Osteoblast (primary cell): ENCODE measurements at regions not wholly inside any gene's neighbourhood (a gene's known extent, or its start where the extent isn't known, plus 50 kb on each side); places are given as distances from the start of the nearest gene placed in this dataset.

Source experiments
- DNase-seq: peaks from one replicate; pipeline ENCODE4 v3.0.0; 2011; ENCODE audit warnings: low spot score, mixed read lengths; ENCODE audit not compliant: insufficient read length; ENCODE audit errors: missing footprints
- H2AFZ ChIP-seq: 2 replicates; pipeline ENCODE4 v1.6.0; 2011; ENCODE audit warnings: mild to moderate bottlenecking, low read length
- H3K27ac ChIP-seq: 2 replicates; pipeline ENCODE4 v1.5.1; 2011; ENCODE audit warnings: mild to moderate bottlenecking, low read depth, low read length, moderate library complexity
- H3K27me3 ChIP-seq: 2 replicates; pipeline ENCODE4 v1.6.0; 2012; ENCODE audit warnings: mild to moderate bottlenecking, control low read depth, inconsistent platforms, low read length, moderate library complexity; ENCODE audit not compliant: insufficient read depth
- H3K36me3 ChIP-seq: 2 replicates; pipeline ENCODE4 v1.5.1; 2011; ENCODE audit warnings: mild to moderate bottlenecking, low read length, control low read depth, moderate library complexity; ENCODE audit not compliant: insufficient read depth
- H3K4me1 ChIP-seq: 2 replicates; pipeline ENCODE4 v1.5.1; 2011; ENCODE audit warnings: mild to moderate bottlenecking, low read length, control low read depth, moderate library complexity; ENCODE audit not compliant: insufficient read depth
- H3K4me2 ChIP-seq: 2 replicates; pipeline ENCODE4 v1.6.0; 2011; ENCODE audit warnings: mild to moderate bottlenecking, low read length; ENCODE audit not compliant: insufficient read depth
- H3K4me3 ChIP-seq: fragments of 200-600 bp; sonication (generic); 3 replicates; pipeline ENCODE4 v1.5.1; 2012; ENCODE audit warnings: mild to moderate bottlenecking, low read length, inconsistent platforms; ENCODE audit not compliant: insufficient read depth
- H3K79me2 ChIP-seq: 2 replicates; pipeline ENCODE4 v1.6.0; 2012; ENCODE audit warnings: mild to moderate bottlenecking, low read length, control low read depth, inconsistent platforms; ENCODE audit not compliant: insufficient read depth
- H3K9me3 ChIP-seq: 2 replicates; pipeline ENCODE4 v1.5.1; 2011; ENCODE audit warnings: low read depth, low read length, control low read depth
- H4K20me1 ChIP-seq: 2 replicates; pipeline ENCODE4 v1.6.0; 2012; ENCODE audit warnings: mild to moderate bottlenecking, low read length, control low read depth; ENCODE audit not compliant: insufficient read depth
- CTCF ChIP-seq: IDR thresholded peaks from 2 replicates; pipeline ENCODE4 v1.5.1; 2011; ENCODE audit warnings: mild to moderate bottlenecking, low read depth, low read length, moderate library complexity; ENCODE audit errors: extremely low read depth

DNA sequence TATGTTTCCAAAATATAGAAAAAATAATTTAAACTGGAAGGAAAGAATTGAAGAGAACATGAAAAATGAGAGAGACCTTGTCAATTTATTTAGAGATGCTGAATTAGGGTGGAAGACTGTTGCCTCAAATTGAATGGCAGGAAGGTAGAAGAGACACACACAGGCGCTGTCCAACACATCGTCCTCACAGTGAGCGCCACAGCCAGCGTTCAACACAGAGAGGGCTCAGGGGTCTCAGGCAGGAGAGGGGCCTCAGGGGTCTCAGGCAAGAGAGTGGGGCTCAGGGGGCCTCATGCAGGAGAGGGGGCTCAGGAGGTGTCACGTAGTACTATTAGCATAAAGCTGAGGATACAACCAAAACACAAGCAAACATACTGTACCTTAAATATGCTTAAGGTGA lies 65.7 kb downstream of the TMEM18 start:
- no peak overlapping the region for H3K27ac ChIP-seq
- H2AFZ ChIP-seq = no peak overlapping the region
- no peak for DNase-seq
- H3K9me3 ChIP-seq = no peaks in the 10 kb centered on the region
- H3K79me2 ChIP-seq = no peaks in the 10 kb centered on the region
- no peaks in the 10 kb centered on the region for H3K36me3 ChIP-seq
- H3K4me3 ChIP-seq = no peak overlapping the region
- no peaks in the 10 kb centered on the region for H4K20me1 ChIP-seq
- H3K4me1 ChIP-seq = no peaks in the 10 kb centered on the region
- TF ChIP-seq CTCF = no peak
- no peaks in the 10 kb centered on the region for H3K27me3 ChIP-seq
- H3K4me2 ChIP-seq = no peak overlapping the region

GRCh38 chr2:610491-610890 lies 66.7 kb downstream of the TMEM18 start:
- TF ChIP-seq CTCF = no peak
- H3K27ac ChIP-seq = no peak overlapping the region

GRCh38 chr2:609881-610280 lies 67.3 kb downstream of the TMEM18 start:
- Histone ChIP-seq H3K4me3 (no peak overlapping the region), H3K36me3 (no peaks in the 10 kb centered on the region), H2AFZ (no peak overlapping the region), H3K27ac (no peak overlapping the region), H3K4me1 (no peaks in the 10 kb centered on the region), H4K20me1 (no peaks in the 10 kb centered on the region), H3K27me3 (no peaks in the 10 kb centered on the region), H3K4me2 (no peak overlapping the region), H3K9me3 (no peaks in the 10 kb centered on the region), H3K79me2 (no peaks in the 10 kb centered on the region)
- no peak for TF ChIP-seq CTCF
- no peak for DNase-seq

More at GRCh38 chr2:610491-610890, 66.7 kb downstream of the TMEM18 start:
- no peak overlapping the region for H3K4me2 ChIP-seq
- no peak overlapping the region for H2AFZ ChIP-seq
- no peaks in the 10 kb centered on the region for H3K4me1 ChIP-seq
- no peaks in the 10 kb centered on the region for H3K36me3 ChIP-seq
- H3K79me2 ChIP-seq = no peaks in the 10 kb centered on the region
- H4K20me1 ChIP-seq = no peaks in the 10 kb centered on the region
- H3K27me3 ChIP-seq = no peaks in the 10 kb centered on the region
- H3K4me3 ChIP-seq = no peak overlapping the region
- no peak for DNase-seq
- H3K9me3 ChIP-seq = no peaks in the 10 kb centered on the region

GRCh38 chr2:609449-609848 lies 67.8 kb downstream of the TMEM18 start:
- no peak overlapping the region for H3K27ac ChIP-seq
- H3K9me3 ChIP-seq = no peaks in the 10 kb centered on the region
- TF ChIP-seq CTCF = no peak

More at GRCh38 chr2:609449-609848, 67.8 kb downstream of the TMEM18 start:
- no peak overlapping the region for H3K4me3 ChIP-seq
- H2AFZ ChIP-seq = no peak overlapping the region
- no peak overlapping the region for H3K4me2 ChIP-seq
- H4K20me1 ChIP-seq = no peaks in the 10 kb centered on the region
- H3K36me3 ChIP-seq = no peaks in the 10 kb centered on the region
- DNase-seq = no peak
- no peaks in the 10 kb centered on the region for H3K27me3 ChIP-seq
- no peaks in the 10 kb centered on the region for H3K79me2 ChIP-seq
- no peaks in the 10 kb centered on the region for H3K4me1 ChIP-seq
